ENCODE measurements at regions not wholly inside any gene's neighbourhood (a gene's known extent, or its start where the extent isn't known, plus 50 kb on each side); places are given as distances from the start of the nearest gene placed in this dataset.

GRCh38 chr10:80829151-80829550 lies 291.4 kb downstream of the SH2D4B start:
- TF ChIP-seq, protein P1, sequence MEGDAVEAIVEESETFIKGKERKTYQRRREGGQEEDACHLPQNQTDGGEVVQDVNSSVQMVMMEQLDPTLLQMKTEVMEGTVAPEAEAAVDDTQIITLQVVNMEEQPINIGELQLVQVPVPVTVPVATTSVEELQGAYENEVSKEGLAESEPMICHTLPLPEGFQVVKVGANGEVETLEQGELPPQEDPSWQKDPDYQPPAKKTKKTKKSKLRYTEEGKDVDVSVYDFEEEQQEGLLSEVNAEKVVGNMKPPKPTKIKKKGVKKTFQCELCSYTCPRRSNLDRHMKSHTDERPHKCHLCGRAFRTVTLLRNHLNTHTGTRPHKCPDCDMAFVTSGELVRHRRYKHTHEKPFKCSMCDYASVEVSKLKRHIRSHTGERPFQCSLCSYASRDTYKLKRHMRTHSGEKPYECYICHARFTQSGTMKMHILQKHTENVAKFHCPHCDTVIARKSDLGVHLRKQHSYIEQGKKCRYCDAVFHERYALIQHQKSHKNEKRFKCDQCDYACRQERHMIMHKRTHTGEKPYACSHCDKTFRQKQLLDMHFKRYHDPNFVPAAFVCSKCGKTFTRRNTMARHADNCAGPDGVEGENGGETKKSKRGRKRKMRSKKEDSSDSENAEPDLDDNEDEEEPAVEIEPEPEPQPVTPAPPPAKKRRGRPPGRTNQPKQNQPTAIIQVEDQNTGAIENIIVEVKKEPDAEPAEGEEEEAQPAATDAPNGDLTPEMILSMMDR (conservative IDR thresholded peaks at IDR 0.05; ENCODE audit: low read depth, low read length): no peak
- no peak for TF ChIP-seq EZH2 (IDR thresholded peaks at IDR 0.05; ENCODE audit: borderline replicate concordance, low read depth, low read length, poor library complexity, severe bottlenecking)

Data from A673 (cell line).